Caco-2 (cell line): ENCODE measurements at regions not wholly inside any gene's neighbourhood (a gene's known extent, or its start where the extent isn't known, plus 50 kb on each side); places are given as distances from the start of the nearest gene placed in this dataset.

ENCODE experiments used
- BruUV-seq: library from RNA; stranded (reverse); fragments of 400-500 nt; replicated peaks from 2 replicates; lab custom pipeline; 2021; lab: Mats Ljungman, UMichigan
- CTCF ChIA-PET: fragments of 300-600 bp; sonication (Branson Sonifier 250); formaldehyde crosslinking; loops from one replicate; lab custom pipeline; 2022; ENCODE audit warnings: antibody characterized with exemption; lab: Charles Lee
- POLR2A ChIA-PET: fragments of 300-600 bp; sonication (Branson Sonifier 250); formaldehyde crosslinking; loops from one replicate; lab custom pipeline; 2022; ENCODE audit warnings: antibody characterized with exemption; lab: Charles Lee
- DNase-seq, 2 experiments: peaks; one replicate each; pipeline versions ENCODE4 v3.0.0 to v3.0.0-alpha.2; 2020 to 2022
- H3K27me3 ChIP-seq: replicated peaks from 2 replicates; pipeline ENCODE4 v1.6.0; 2011; ENCODE audit warnings: low read length; ENCODE audit not compliant: control insufficient read depth, insufficient read depth
- H3K36me3 ChIP-seq: 2 replicates; pipeline ENCODE4 v1.5.1; 2011; ENCODE audit warnings: low read length; ENCODE audit not compliant: control insufficient read depth, insufficient read depth
- H3K4me1 ChIP-seq: fragments of 250-450 bp; sonication (Bioruptor Pico); 2 replicates; pipeline ENCODE4 v1.5.1; 2020; ENCODE audit warnings: mild to moderate bottlenecking
- H3K4me3 ChIP-seq: 2 replicates; pipeline ENCODE4 v1.5.1; 2011; ENCODE audit warnings: low read depth, mild to moderate bottlenecking, control low read depth, low read length
- H3K9me3 ChIP-seq: fragments of 250-450 bp; sonication (Bioruptor Pico); 2 replicates; pipeline ENCODE4 v1.5.1; 2020; ENCODE audit warnings: mild to moderate bottlenecking, moderate library complexity
- H3K27ac Mint-ChIP-seq: one replicate; pipeline ENCODE4 v1.8.0; 2022; ENCODE audit warnings: mixed read lengths; ENCODE audit not compliant: unreplicated experiment
- H3K27me3 Mint-ChIP-seq: one replicate; pipeline ENCODE4 v1.8.0; 2022; ENCODE audit warnings: mixed read lengths; ENCODE audit not compliant: insufficient read depth, unreplicated experiment
- H3K36me3 Mint-ChIP-seq: one replicate; pipeline ENCODE4 v1.8.0; 2022; ENCODE audit warnings: mild to moderate bottlenecking, mixed read lengths; ENCODE audit not compliant: insufficient read depth, unreplicated experiment
- H3K4me1 Mint-ChIP-seq: one replicate; pipeline ENCODE4 v1.8.0; 2022; ENCODE audit warnings: low read depth, mixed read lengths; ENCODE audit not compliant: unreplicated experiment
- H3K4me3 Mint-ChIP-seq: one replicate; pipeline ENCODE4 v1.8.0; 2022; ENCODE audit warnings: mild to moderate bottlenecking, moderate library complexity, mixed read lengths; ENCODE audit not compliant: unreplicated experiment
- H3K9me3 Mint-ChIP-seq: one replicate; pipeline ENCODE4 v1.8.0; 2022; ENCODE audit warnings: mixed read lengths; ENCODE audit not compliant: unreplicated experiment
- CTCF ChIP-seq, 2 experiments: fragments of 200-600 bp in 1 of 2; IDR thresholded peaks; 1 replicate in 1 of 2; 2 replicates in 1 of 2; pipeline versions ENCODE4 v1.5.1 to v1.8.0; 2011 to 2022; ENCODE audit warnings: antibody characterized with exemption in 1 of 2, control low read depth in 1 of 2, inconsistent platforms in 1 of 2, low read depth in 1 of 2, low read length in 1 of 2, mild to moderate bottlenecking in 1 of 2, moderate library complexity in 1 of 2; ENCODE audit not compliant: insufficient read depth in 1 of 2, severe bottlenecking in 1 of 2, unreplicated experiment in 1 of 2
- intact Hi-C: fragments of 100-400 bp; cut with micrococcal nuclease; formaldehyde crosslinking; loops from one replicate; pipeline ENCODE4 v1.10.0; 2022; ENCODE audit not compliant: unreplicated experiment

- Mint-ChIP-seq H3K9me3 (no peaks in the 10 kb centered on the region), H3K27me3 (peaks cover 3% of the 10 kb centered on the region), H3K36me3 (no peaks in the 10 kb centered on the region), H3K27ac (no peak overlapping the region), H3K4me3 (no peak overlapping the region), H3K4me1 (no peaks in the 10 kb centered on the region)
- H3K27me3 ChIP-seq = no peaks in the 10 kb centered on the region
- no peak overlapping the region for H3K4me3 ChIP-seq
- CTCF ChIA-PET = no interaction called here
- no peak for DNase-seq
- H3K36me3 ChIP-seq = no peaks in the 10 kb centered on the region
- BruUV-seq = no TSS peak
- H3K9me3 ChIP-seq = no peaks in the 10 kb centered on the region
- no peaks in the 10 kb centered on the region for H3K4me1 ChIP-seq
- intact Hi-C loops = no loop called here
- TF ChIP-seq CTCF (IDR thresholded peaks at IDR 0.05; ENCODE audit: insufficient read depth in 1 of 2, low read depth in 1 of 2, low read length in 1 of 2, severe bottlenecking in 1 of 2, unreplicated experiment in 1 of 2) = no peak
- POLR2A ChIA-PET = no interaction called here
These were observed 414.4 kb upstream of the MMS22L start for GRCh38 chr6:97697456-97697855.

GRCh38 chr6:97701801-97702200 is 418.8 kb upstream of the MMS22L start:
- H3K27me3 ChIP-seq = no peaks in the 10 kb centered on the region
- POLR2A ChIA-PET = no interaction called here
- H3K4me1 ChIP-seq = no peaks in the 10 kb centered on the region
- H3K9me3 ChIP-seq = no peaks in the 10 kb centered on the region
- no peaks in the 10 kb centered on the region for H3K9me3 Mint-ChIP-seq
- intact Hi-C loops = no loop called here
- H3K4me3 Mint-ChIP-seq = no peak overlapping the region
- H3K4me3 ChIP-seq = no peak overlapping the region
- peaks cover 3% of the 10 kb centered on the region for H3K27me3 Mint-ChIP-seq
- TF ChIP-seq CTCF (IDR thresholded peaks at IDR 0.05; ENCODE audit: insufficient read depth in 1 of 2, low read depth in 1 of 2, low read length in 1 of 2, severe bottlenecking in 1 of 2, unreplicated experiment in 1 of 2) = no peak
- H3K36me3 ChIP-seq = no peaks in the 10 kb centered on the region
- DNase-seq = no peak
- CTCF ChIA-PET = no interaction called here
- no TSS peak for BruUV-seq
- no peak overlapping the region for H3K27ac Mint-ChIP-seq
- H3K36me3 Mint-ChIP-seq = no peaks in the 10 kb centered on the region
- no peaks in the 10 kb centered on the region for H3K4me1 Mint-ChIP-seq

GRCh38 chr6:97702248-97702647 is 419.2 kb upstream of the MMS22L start:
- Histone ChIP-seq H3K4me3 (no peak overlapping the region), H3K9me3 (no peaks in the 10 kb centered on the region), H3K36me3 (no peaks in the 10 kb centered on the region), H3K27me3 (no peaks in the 10 kb centered on the region), H3K4me1 (no peaks in the 10 kb centered on the region)
- Mint-ChIP-seq H3K9me3 (no peaks in the 10 kb centered on the region), H3K36me3 (no peaks in the 10 kb centered on the region), H3K4me1 (no peaks in the 10 kb centered on the region), H3K4me3 (no peak overlapping the region), H3K27me3 (peaks cover 3% of the 10 kb centered on the region), H3K27ac (no peak overlapping the region)
- CTCF ChIA-PET = no interaction called here
- no TSS peak for BruUV-seq
- intact Hi-C loops = no loop called here
- TF ChIP-seq CTCF (IDR thresholded peaks at IDR 0.05; ENCODE audit: insufficient read depth in 1 of 2, low read depth in 1 of 2, low read length in 1 of 2, severe bottlenecking in 1 of 2, unreplicated experiment in 1 of 2) = no peak
- POLR2A ChIA-PET = no interaction called here
- no peak for DNase-seq
